LNCaP clone FGC (cell line): ENCODE measurements at regions not wholly inside any gene's neighbourhood (a gene's known extent, or its start where the extent isn't known, plus 50 kb on each side); places are given as distances from the start of the nearest gene placed in this dataset.

ENCODE experiments used
- DNase-seq: peaks from one replicate; pipeline ENCODE4 v3.0.0-alpha.2; 2011; ENCODE audit warnings: low read depth
- H3K4me3 ChIP-seq: 2 replicates; pipeline ENCODE4 v1.5.1; 2011; ENCODE audit warnings: mild to moderate bottlenecking, low read depth, low read length, control low read depth
- TF ChIP-seq, protein P1 (sequence below): IDR thresholded peaks from 2 replicates; pipeline ENCODE4 v1.5.1; 2012; ENCODE audit warnings: mild to moderate bottlenecking; ENCODE audit not compliant: control insufficient read depth, insufficient read depth; ENCODE audit errors: extremely low read depth

DNA sequence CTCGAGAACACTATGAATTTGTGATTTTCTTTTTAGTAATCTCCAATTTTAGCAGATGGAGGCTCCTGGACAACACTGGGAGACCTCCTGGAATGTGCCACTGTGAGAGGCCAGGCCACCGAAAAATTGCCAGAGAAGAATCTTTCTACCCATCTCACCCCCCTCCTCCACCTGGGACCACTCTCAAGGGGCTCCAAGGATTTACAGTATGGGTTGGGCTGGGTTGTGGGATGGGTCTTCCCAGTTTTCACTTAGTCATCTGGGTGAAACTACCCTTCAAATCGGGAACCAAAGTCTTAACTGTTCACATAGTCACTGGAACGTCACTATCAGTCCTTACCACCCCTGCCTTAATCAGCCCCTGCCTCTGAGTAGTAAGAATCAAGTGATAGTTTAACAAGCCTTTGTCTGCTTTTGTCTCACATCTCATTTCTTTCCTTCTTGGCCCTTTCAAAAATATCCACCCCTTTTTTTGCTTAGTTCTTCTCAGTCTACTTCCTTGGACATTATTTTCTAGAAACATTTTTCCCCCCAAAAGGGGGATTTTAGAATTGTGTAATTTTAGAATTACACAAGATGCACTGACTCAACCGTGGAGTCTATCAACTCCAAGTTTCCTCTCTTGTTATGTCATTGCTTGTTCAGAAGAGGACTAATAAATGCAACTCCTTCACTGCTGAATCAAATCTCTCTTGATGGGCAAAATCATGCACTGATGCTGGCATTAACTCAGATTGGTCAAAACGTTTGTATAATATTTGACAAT is 148.2 kb upstream of the MOCS1 start:
- DNase-seq, result no peak
- no peak overlapping the region for H3K4me3 ChIP-seq
- TF ChIP-seq, protein P1, sequence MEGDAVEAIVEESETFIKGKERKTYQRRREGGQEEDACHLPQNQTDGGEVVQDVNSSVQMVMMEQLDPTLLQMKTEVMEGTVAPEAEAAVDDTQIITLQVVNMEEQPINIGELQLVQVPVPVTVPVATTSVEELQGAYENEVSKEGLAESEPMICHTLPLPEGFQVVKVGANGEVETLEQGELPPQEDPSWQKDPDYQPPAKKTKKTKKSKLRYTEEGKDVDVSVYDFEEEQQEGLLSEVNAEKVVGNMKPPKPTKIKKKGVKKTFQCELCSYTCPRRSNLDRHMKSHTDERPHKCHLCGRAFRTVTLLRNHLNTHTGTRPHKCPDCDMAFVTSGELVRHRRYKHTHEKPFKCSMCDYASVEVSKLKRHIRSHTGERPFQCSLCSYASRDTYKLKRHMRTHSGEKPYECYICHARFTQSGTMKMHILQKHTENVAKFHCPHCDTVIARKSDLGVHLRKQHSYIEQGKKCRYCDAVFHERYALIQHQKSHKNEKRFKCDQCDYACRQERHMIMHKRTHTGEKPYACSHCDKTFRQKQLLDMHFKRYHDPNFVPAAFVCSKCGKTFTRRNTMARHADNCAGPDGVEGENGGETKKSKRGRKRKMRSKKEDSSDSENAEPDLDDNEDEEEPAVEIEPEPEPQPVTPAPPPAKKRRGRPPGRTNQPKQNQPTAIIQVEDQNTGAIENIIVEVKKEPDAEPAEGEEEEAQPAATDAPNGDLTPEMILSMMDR, result no peak

DNA sequence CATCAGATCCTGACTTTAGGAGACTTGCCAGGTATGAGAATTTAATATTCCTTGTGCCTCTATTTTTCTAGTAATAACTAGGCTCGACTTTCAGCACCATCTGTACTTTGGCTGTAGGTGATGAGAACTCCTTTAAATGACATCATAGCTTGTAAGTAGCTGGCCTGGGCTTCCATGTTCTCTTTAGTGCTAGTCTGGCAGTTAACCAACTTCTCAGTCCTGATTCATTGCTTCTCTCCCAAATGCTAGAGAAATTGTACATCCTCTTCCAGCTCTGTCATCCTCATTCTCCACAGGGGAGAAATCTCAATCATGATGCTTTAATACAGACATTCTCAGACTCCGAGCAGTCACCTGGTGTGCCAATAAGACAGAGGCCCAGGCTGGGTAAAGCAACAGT is 143.5 kb upstream of the MOCS1 start:
- H3K4me3 ChIP-seq, result no peak overlapping the region
- no peak for DNase-seq
- TF ChIP-seq, protein P1, result no peak

DNA sequence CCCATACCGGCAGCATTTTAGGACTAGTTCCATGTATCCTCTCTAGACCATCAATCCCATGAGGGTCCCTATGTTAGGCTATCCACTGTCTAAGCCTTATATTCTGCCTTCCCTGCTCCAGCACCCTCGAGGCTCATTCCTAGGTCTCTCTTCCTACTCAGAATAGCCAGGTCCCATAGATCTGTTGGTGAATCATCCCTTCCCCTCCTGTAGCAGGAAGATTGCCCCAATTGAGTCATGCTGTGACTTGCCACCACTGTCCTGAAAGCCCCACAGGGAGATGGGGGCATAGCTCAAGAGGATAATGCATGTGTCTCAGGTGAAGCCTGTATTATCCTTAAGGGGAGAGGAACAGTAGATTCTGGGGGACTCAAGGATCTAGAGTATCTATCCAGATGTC is 143.1 kb upstream of the MOCS1 start:
- DNase-seq, result no peak
- TF ChIP-seq, protein P1, result no peak
- H3K4me3 ChIP-seq, result no peak overlapping the region

DNA sequence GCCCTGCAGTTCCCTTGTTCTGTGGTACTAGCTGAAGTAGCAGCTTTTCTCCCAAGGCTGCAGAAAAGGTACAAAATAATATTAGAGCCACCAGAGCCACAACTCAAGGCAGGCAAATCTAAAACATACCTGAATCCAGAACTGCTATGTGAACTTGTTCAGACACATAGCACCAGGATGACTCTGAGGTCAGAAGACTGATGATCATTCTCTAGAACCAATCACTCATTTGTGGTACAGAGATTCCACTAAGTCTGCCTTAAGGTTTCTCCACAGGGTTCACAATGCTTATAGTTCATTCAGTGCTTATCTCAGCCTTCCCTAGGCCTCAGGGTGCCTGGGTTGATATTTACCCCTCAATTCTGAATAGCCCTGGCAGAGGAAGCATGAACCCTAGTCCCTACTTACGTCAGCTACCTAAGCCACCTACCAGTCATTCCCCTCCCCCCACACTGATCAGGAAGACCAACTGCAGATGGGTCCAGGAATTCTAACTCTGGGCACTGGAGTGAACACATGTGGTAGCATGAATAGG is 140.9 kb upstream of the MOCS1 start:
- TF ChIP-seq, protein P1, result no peak
- no peak for DNase-seq
- H3K4me3 ChIP-seq, result no peak overlapping the region

DNA sequence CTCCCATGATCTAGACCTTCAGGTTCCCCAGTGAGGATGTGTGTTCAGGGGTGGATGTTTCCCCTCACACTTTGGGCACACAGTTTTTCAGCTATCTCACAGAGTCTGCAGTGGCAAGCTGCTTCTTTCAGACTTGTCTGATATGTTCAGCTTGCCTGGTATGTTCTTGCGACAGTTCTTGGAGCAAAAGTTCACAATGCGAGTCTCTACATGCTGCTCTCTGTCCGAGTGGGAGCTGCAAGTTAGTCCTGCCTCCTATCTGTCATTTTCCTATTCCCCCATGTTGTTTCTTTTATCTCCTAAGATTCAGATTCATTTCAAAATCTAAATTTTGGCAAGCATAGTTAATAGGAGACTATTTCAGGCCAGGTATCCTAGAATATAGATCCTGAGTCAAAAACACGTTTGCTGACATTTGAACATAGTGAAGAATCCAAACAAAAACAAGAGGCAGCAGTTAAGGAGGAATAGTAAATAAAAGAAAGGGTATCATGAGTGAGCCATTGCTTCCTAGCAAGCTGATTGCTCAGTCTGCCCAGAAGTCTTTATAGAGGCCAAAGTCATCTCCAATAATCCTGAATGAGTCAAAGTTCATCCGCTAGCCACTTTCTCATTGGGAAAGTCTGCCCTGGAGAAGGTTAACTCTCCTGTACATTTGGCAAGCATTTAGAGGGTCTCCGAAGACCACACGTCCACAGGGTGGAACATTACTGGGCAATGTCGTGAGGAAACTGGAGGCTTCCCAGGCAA is 140.2 kb upstream of the MOCS1 start:
- no peak overlapping the region for H3K4me3 ChIP-seq
- TF ChIP-seq, protein P1, result no peak
- DNase-seq, result no peak

DNA sequence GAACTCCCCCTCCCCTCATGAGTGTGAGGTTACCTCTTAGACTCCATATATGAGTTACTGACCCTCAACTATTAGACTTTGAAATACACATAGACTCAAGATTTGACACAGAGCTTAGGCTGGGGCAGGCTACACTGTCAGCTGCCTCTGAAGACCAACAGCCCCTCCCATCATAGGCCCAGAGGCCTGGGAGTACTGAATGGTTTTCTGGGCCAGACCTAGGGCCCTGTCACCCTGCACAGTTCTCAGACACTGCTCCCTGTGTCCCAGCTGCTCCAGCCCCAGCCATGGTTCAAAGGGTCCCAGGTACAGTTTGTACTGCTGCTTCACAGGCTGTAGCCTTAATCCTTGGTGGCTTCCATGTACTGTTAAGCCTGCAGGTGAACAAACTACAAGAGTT is 132.1 kb upstream of the MOCS1 start:
- TF ChIP-seq, protein P1, result no peak

More for the DNA sequence above, 132.1 kb upstream of the MOCS1 start:
- no peak for DNase-seq
- no peak overlapping the region for H3K4me3 ChIP-seq
